Chondrocyte (in vitro differentiated cells): ENCODE measurements at regions not wholly inside any gene's neighbourhood (a gene's known extent, or its start where the extent isn't known, plus 50 kb on each side); places are given as distances from the start of the nearest gene placed in this dataset.
A peak's percentile ranks its signal among the peaks of the same experiment; 100 is the strongest.

Source experiments
- DNase-seq: peaks from one replicate; pipeline ENCODE4 v3.0.0; 2021; ENCODE audit warnings: mixed read lengths, low spot score
- H3K27ac Mint-ChIP-seq: one replicate; pipeline ENCODE4 v1.8.0; 2021; ENCODE audit warnings: mild to moderate bottlenecking, moderate library complexity, mixed read lengths; ENCODE audit not compliant: unreplicated experiment
- H3K27me3 Mint-ChIP-seq: 2 replicates; pipeline ENCODE4 v1.8.0; 2021; ENCODE audit warnings: low read depth, mixed read lengths
- H3K36me3 Mint-ChIP-seq: 2 replicates; pipeline ENCODE4 v1.8.0; 2021; ENCODE audit warnings: low read depth, mixed read lengths
- H3K4me1 Mint-ChIP-seq: 2 replicates; pipeline ENCODE4 v1.8.0; 2021; ENCODE audit warnings: low read depth, mild to moderate bottlenecking, mixed read lengths
- H3K4me3 Mint-ChIP-seq: one replicate; pipeline ENCODE4 v1.8.0; 2021; ENCODE audit warnings: mild to moderate bottlenecking, moderate library complexity, mixed read lengths; ENCODE audit not compliant: unreplicated experiment
- H3K9me3 Mint-ChIP-seq: 2 replicates; pipeline ENCODE4 v1.8.0; 2021; ENCODE audit warnings: low read depth, mixed read lengths
- CTCF ChIP-seq: fragments of 200-600 bp; sonication (generic); IDR thresholded peaks from 2 replicates; pipeline ENCODE4 v1.5.0; 2021; ENCODE audit warnings: antibody characterized with exemption, mild to moderate bottlenecking, moderate library complexity

GRCh38 chr14:58878439-58879139, 240.8 kb downstream of the DACT1 start:
- Mint-ChIP-seq H3K4me1 (peaks cover 35% of the 10 kb centered on the region), H3K27me3 (no peaks in the 10 kb centered on the region), H3K4me3 (no peak overlapping the region), H3K27ac (no peak overlapping the region), H3K36me3 (peaks cover 1% of the 10 kb centered on the region), H3K9me3 (peaks cover 11% of the 10 kb centered on the region)
- DNase-seq = no peak
- no peak for TF ChIP-seq CTCF

GRCh38 chr14:58881433-58881832, 243.7 kb downstream of the DACT1 start:
- TF ChIP-seq CTCF = no peak
- H3K9me3 Mint-ChIP-seq = peaks cover 22% of the 10 kb centered on the region
- peaks cover 29% of the 10 kb centered on the region for H3K4me1 Mint-ChIP-seq
- no peak overlapping the region for H3K27ac Mint-ChIP-seq
- no peaks in the 10 kb centered on the region for H3K27me3 Mint-ChIP-seq
- H3K36me3 Mint-ChIP-seq = peaks cover 2% of the 10 kb centered on the region
- DNase-seq = no peak
- no peak overlapping the region for H3K4me3 Mint-ChIP-seq

- H3K27me3 Mint-ChIP-seq = no peaks in the 10 kb centered on the region
- peak overlapping the region; percentile 30 for H3K27ac Mint-ChIP-seq
- peaks cover 17% of the 10 kb centered on the region for H3K9me3 Mint-ChIP-seq
- TF ChIP-seq CTCF = no peak
- H3K36me3 Mint-ChIP-seq = peaks cover 3% of the 10 kb centered on the region
- DNase-seq = no peak
- no peak overlapping the region for H3K4me3 Mint-ChIP-seq
- peaks cover 26% of the 10 kb centered on the region for H3K4me1 Mint-ChIP-seq
These were observed 244.8 kb downstream of the DACT1 start for GRCh38 chr14:58882577-58883018.

- Mint-ChIP-seq H3K36me3 (peaks cover 1% of the 10 kb centered on the region), H3K27me3 (no peaks in the 10 kb centered on the region), H3K4me1 (peaks cover 32% of the 10 kb centered on the region), H3K4me3 (no peak overlapping the region), H3K27ac (no peak overlapping the region), H3K9me3 (peaks cover 11% of the 10 kb centered on the region)
- no peak for DNase-seq
- TF ChIP-seq CTCF = peak; percentile 68
These were observed 246.7 kb downstream of the DACT1 start for GRCh38 chr14:58884442-58884841.

- Mint-ChIP-seq H3K4me3 (no peak overlapping the region), H3K27me3 (no peaks in the 10 kb centered on the region), H3K36me3 (peaks cover 1% of the 10 kb centered on the region), H3K4me1 (peaks cover 23% of the 10 kb centered on the region), H3K9me3 (peaks cover 11% of the 10 kb centered on the region), H3K27ac (no peak overlapping the region)
- no peak for TF ChIP-seq CTCF
- no peak for DNase-seq
These were observed 250.2 kb downstream of the DACT1 start for GRCh38 chr14:58887931-58888330.
